Astrocyte (in vitro differentiated cells and primary cell): ENCODE measurements at regions not wholly inside any gene's neighbourhood (a gene's known extent, or its start where the extent isn't known, plus 50 kb on each side); places are given as distances from the start of the nearest gene placed in this dataset.

Experiments used
- CTCF ChIP-seq: IDR thresholded peaks from 2 replicates; pipeline ENCODE4 v1.5.1; 2011; ENCODE audit warnings: low read depth, mild to moderate bottlenecking, inconsistent platforms, low read length, moderate library complexity; ENCODE audit not compliant: insufficient read depth
- EZH2 ChIP-seq: IDR thresholded peaks from 2 replicates; pipeline ENCODE4 v1.6.1; 2012; ENCODE audit warnings: mild to moderate bottlenecking, low read length, inconsistent platforms; ENCODE audit not compliant: insufficient read depth

DNA sequence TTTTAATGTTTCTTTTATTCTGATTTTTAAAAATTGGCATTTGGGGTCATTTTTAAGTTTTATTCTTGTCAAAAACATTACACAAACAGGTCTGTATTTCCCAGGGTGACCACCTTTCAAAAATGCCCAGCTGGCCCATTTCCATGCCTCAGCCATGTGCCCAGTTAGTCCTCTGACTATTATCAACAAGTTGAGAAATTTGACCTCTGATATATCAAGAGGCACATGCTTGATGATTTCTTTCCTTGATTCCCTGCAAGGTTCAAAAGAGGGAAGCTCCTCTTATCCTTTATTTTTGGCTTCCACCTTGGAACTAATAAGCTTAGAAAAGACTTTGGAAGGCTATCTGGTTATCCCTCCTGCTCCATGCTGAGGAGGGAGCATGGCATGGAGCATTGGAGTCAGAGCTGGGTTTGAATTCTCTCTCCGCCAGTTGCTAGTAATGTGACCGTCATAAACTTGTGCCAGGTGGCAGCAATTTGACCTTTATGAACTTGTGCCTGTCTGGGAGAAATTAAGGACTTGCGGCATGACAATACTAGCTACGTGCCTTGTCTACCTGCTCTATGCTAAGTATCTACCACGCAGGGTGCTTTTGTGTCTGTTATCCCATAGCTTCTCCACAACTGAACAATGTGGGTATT is 122.4 kb upstream of the SLC4A4 start:
- TF ChIP-seq CTCF (no peak), EZH2 (no peak)
